GM21576 (cell line): ENCODE measurements at regions not wholly inside any gene's neighbourhood (a gene's known extent, or its start where the extent isn't known, plus 50 kb on each side); places are given as distances from the start of the nearest gene placed in this dataset.
"Not testable (repeated sequence)": the region's sequence is repeated elsewhere in the genome, so short reads cannot be mapped to it uniquely, and the experiment has no call there.

Experiments
- ATAC-seq: cut with Tn5 transposase; IDR thresholded peaks from one replicate; pipeline ENCODE4 v1.9.1; 2021; ENCODE audit warnings: mild to moderate bottlenecking, moderate library complexity; ENCODE audit not compliant: unreplicated experiment

- no peak for ATAC-seq
Observed at GRCh38 chr4:141518222-141518621, 118.2 kb upstream of the IL15 start.

GRCh38 chr4:141524116-141524515 is 112.3 kb upstream of the IL15 start:
- ATAC-seq, result no peak

- no peak for ATAC-seq
Observed at GRCh38 chr4:141524841-141525240, 111.5 kb upstream of the IL15 start.

GRCh38 chr4:141530627-141531026 is 105.8 kb upstream of the IL15 start:
- ATAC-seq, result no peak

GRCh38 chr4:141534985-141535384 is 101.4 kb upstream of the IL15 start:
- ATAC-seq, result no peak

- ATAC-seq, result no peak
Observed at GRCh38 chr4:141538001-141538400, 98.4 kb upstream of the IL15 start.

- no peak for ATAC-seq
Observed at GRCh38 chr4:141540643-141541042, 95.7 kb upstream of the IL15 start.

GRCh38 chr4:141541851-141542250 is 94.5 kb upstream of the IL15 start:
- ATAC-seq, result no peak

GRCh38 chr4:141543176-141543575 is 93.2 kb upstream of the IL15 start:
- no peak for ATAC-seq

GRCh38 chr4:141543706-141544105 is 92.7 kb upstream of the IL15 start:
- no peak for ATAC-seq

- no peak for ATAC-seq
Observed at GRCh38 chr4:141548791-141549190, 87.6 kb upstream of the IL15 start.

GRCh38 chr4:141560056-141560455 is 76.3 kb upstream of the IL15 start:
- ATAC-seq, result peak; percentile 57

- ATAC-seq, result no peak
Observed at GRCh38 chr4:141562649-141563048, 73.7 kb upstream of the IL15 start.

- no peak for ATAC-seq
Observed at GRCh38 chr4:141563723-141564122, 72.7 kb upstream of the IL15 start.

GRCh38 chr4:141564961-141565360 is 71.4 kb upstream of the IL15 start:
- not testable (repeated sequence) for ATAC-seq

GRCh38 chr4:141565379-141566089 is 70.8 kb upstream of the IL15 start:
- no peak for ATAC-seq

GRCh38 chr4:141567326-141567915 is 69.0 kb upstream of the IL15 start:
- no peak for ATAC-seq

- ATAC-seq, result no peak
Observed at GRCh38 chr4:141569141-141569540, 67.2 kb upstream of the IL15 start.

GRCh38 chr4:141570290-141570689 is 66.1 kb upstream of the IL15 start:
- no peak for ATAC-seq

GRCh38 chr4:141571362-141571761 is 65.0 kb upstream of the IL15 start:
- no peak for ATAC-seq

GRCh38 chr4:141571793-141572192 is 64.6 kb upstream of the IL15 start:
- no peak for ATAC-seq

- no peak for ATAC-seq
Observed at GRCh38 chr4:141573678-141574077, 62.7 kb upstream of the IL15 start.

GRCh38 chr4:141575884-141576283 is 60.5 kb upstream of the IL15 start:
- no peak for ATAC-seq
